GM23338 (cell line): ENCODE measurements at regions not wholly inside any gene's neighbourhood (a gene's known extent, or its start where the extent isn't known, plus 50 kb on each side); places are given as distances from the start of the nearest gene placed in this dataset.

Source experiments
- ATAC-seq: fragments of 200-7000 bp; cut with Tn5 transposase; 3 replicates; pipeline ENCODE4 v1.9.1; 2020
- DNase-seq: peaks from one replicate; pipeline ENCODE4 v3.0.0-alpha.2; 2015; ENCODE audit warnings: low spot score
- H2AFZ ChIP-seq: fragments of 200-600 bp; sonication (generic); 2 replicates; pipeline ENCODE4 v1.8.0; 2016; ENCODE audit warnings: antibody characterized with exemption, mild to moderate bottlenecking, moderate library complexity
- H3F3A ChIP-seq: fragments of 200-600 bp; sonication (generic); replicated peaks from 2 replicates; pipeline ENCODE4 v1.8.0; 2017; ENCODE audit warnings: antibody characterized with exemption, mixed run types, low read depth
- H3K27ac ChIP-seq: fragments of 200-600 bp; sonication (generic); 2 replicates; pipeline ENCODE4 v1.6.1; 2016; ENCODE audit warnings: low read depth
- H3K27me3 ChIP-seq: fragments of 200-600 bp; sonication (generic); 2 replicates; pipeline ENCODE4 v1.8.0; 2016; ENCODE audit warnings: mild to moderate bottlenecking, mixed run types, moderate library complexity; ENCODE audit not compliant: insufficient read depth
- H3K36me3 ChIP-seq: fragments of 200-600 bp; sonication (generic); 2 replicates; pipeline ENCODE4 v1.8.0; 2016; ENCODE audit warnings: mild to moderate bottlenecking; ENCODE audit not compliant: insufficient read depth
- H3K4me1 ChIP-seq: fragments of 200-600 bp; sonication (generic); 2 replicates; pipeline ENCODE4 v1.8.0; 2016; ENCODE audit warnings: mild to moderate bottlenecking, moderate library complexity; ENCODE audit not compliant: insufficient read depth
- H3K4me2 ChIP-seq: fragments of 200-600 bp; sonication (generic); 2 replicates; pipeline ENCODE4 v1.7.1; 2017; ENCODE audit warnings: mixed run types
- H3K4me3 ChIP-seq: fragments of 200-600 bp; sonication (generic); 2 replicates; pipeline ENCODE4 v1.6.1; 2016; ENCODE audit warnings: mixed run types
- H3K79me2 ChIP-seq: fragments of 200-600 bp; sonication (generic); replicated peaks from 2 replicates; pipeline ENCODE4 v1.8.0; 2017; ENCODE audit warnings: mild to moderate bottlenecking; ENCODE audit not compliant: insufficient read depth
- H3K9me2 ChIP-seq: fragments of 200-600 bp; sonication (generic); 2 replicates; pipeline ENCODE4 v1.8.0; 2017; ENCODE audit not compliant: insufficient read depth
- H4K20me1 ChIP-seq: fragments of 200-600 bp; sonication (generic); replicated peaks from 2 replicates; pipeline ENCODE4 v1.8.0; 2017; ENCODE audit warnings: mild to moderate bottlenecking; ENCODE audit not compliant: insufficient read depth
- H3K27ac Mint-ChIP-seq: 2 replicates; pipeline ENCODE4 v1.8.0; 2020; ENCODE audit warnings: inconsistent platforms, mild to moderate bottlenecking, moderate library complexity, mixed read lengths
- H3K27me3 Mint-ChIP-seq: 3 replicates; pipeline ENCODE4 v1.8.0; 2022; ENCODE audit warnings: low read depth, mild to moderate bottlenecking, moderate library complexity, mixed read lengths, inconsistent platforms; ENCODE audit not compliant: insufficient read depth, poor library complexity
- H3K36me3 Mint-ChIP-seq: 3 replicates; pipeline ENCODE4 v1.8.0; 2021; ENCODE audit warnings: low read depth, mild to moderate bottlenecking, inconsistent platforms, moderate library complexity, mixed read lengths
- H3K4me1 Mint-ChIP-seq: 3 replicates; pipeline ENCODE4 v1.8.0; 2020; ENCODE audit warnings: mild to moderate bottlenecking, inconsistent platforms, mixed read lengths
- H3K4me3 Mint-ChIP-seq: 3 replicates; pipeline ENCODE4 v1.8.0; 2021; ENCODE audit warnings: moderate library complexity, mild to moderate bottlenecking, inconsistent platforms, mixed read lengths
- H3K9me3 Mint-ChIP-seq: 3 replicates; pipeline ENCODE4 v1.8.0; 2020; ENCODE audit warnings: moderate library complexity, mild to moderate bottlenecking, inconsistent platforms, mixed read lengths
- CREB1 ChIP-seq: fragments of 250-450 bp; sonication (Bioruptor Pico); IDR thresholded peaks from 2 replicates; pipeline ENCODE4 v1.5.0; 2020; ENCODE audit warnings: low read depth, mild to moderate bottlenecking, moderate library complexity
- ETS1 ChIP-seq: IDR thresholded peaks from 2 replicates; pipeline ENCODE4 v1.6.1; 2016; ENCODE audit warnings: antibody characterized with exemption
- EZH2 ChIP-seq: fragments of 200-600 bp; sonication (generic); IDR thresholded peaks from one replicate; pipeline ENCODE4 v1.8.0; 2017; ENCODE audit warnings: antibody characterized with exemption, mild to moderate bottlenecking, low read depth; ENCODE audit not compliant: unreplicated experiment
- EZH2phosphoT487 ChIP-seq: fragments of 200-600 bp; sonication (generic); IDR thresholded peaks from one replicate; pipeline ENCODE4 v1.8.1; 2018; ENCODE audit warnings: antibody characterized with exemption; ENCODE audit not compliant: unreplicated experiment
- JUNB ChIP-seq: IDR thresholded peaks from one replicate; pipeline ENCODE4 v1.6.1; 2016; ENCODE audit warnings: antibody characterized with exemption; ENCODE audit not compliant: unreplicated experiment
- NANOG ChIP-seq: IDR thresholded peaks from 2 replicates; pipeline ENCODE4 v1.6.1; 2016; ENCODE audit warnings: antibody characterized with exemption, borderline replicate concordance
- POLR2AphosphoS5 ChIP-seq: IDR thresholded peaks from 2 replicates; pipeline ENCODE4 v1.6.1; 2016; ENCODE audit warnings: antibody characterized with exemption, low read depth
- REST ChIP-seq: IDR thresholded peaks from one replicate; pipeline ENCODE4 v1.6.1; 2018; ENCODE audit warnings: antibody characterized with exemption; ENCODE audit not compliant: unreplicated experiment
- STAT1 ChIP-seq: IDR thresholded peaks from one replicate; pipeline ENCODE4 v1.6.1; 2016; ENCODE audit warnings: antibody characterized with exemption; ENCODE audit not compliant: unreplicated experiment
- ZNF114 ChIP-seq: fragments of 250-450 bp; sonication (Bioruptor Pico); IDR thresholded peaks from 2 replicates; pipeline ENCODE4 v1.5.0; 2020; ENCODE audit warnings: mild to moderate bottlenecking, moderate library complexity
- ZNF331 ChIP-seq: fragments of 250-450 bp; sonication (Bioruptor Pico); IDR thresholded peaks from 2 replicates; pipeline ENCODE4 v1.5.0; 2020; ENCODE audit warnings: low read depth, mild to moderate bottlenecking, moderate library complexity
- TF ChIP-seq, protein P1 (sequence below), 2 experiments: fragments of 200-600 bp in 1 of 2; sonication (generic) in 1 of 2; conservative IDR thresholded peaks; 2 replicates each; pipeline versions ENCODE4 v1.5.1 to v1.6.1; 2016 to 2017; ENCODE audit warnings: antibody characterized with exemption in 2 of 2, low read depth in 2 of 2, mild to moderate bottlenecking in 2 of 2, moderate library complexity in 1 of 2

- Mint-ChIP-seq H3K27ac (no peak overlapping the region), H3K9me3 (peaks cover 5% of the 10 kb centered on the region; the same call in 2 of the 3 replicates), H3K36me3 (no peaks in the 10 kb centered on the region), H3K27me3 (no peaks in the 10 kb centered on the region), H3K4me3 (no peak overlapping the region), H3K4me1 (no peaks in the 10 kb centered on the region)
- no peak for ATAC-seq
- no peak for DNase-seq
- H3F3A ChIP-seq, result no peaks in the 10 kb centered on the region
- no peaks in the 10 kb centered on the region for H3K27me3 ChIP-seq
- H2AFZ ChIP-seq, result no peak overlapping the region
- no peak overlapping the region for H3K27ac ChIP-seq
- H3K9me2 ChIP-seq, result no peaks in the 10 kb centered on the region
- H3K36me3 ChIP-seq, result no peaks in the 10 kb centered on the region
- no peaks in the 10 kb centered on the region for H3K79me2 ChIP-seq
- TF ChIP-seq ZNF114 (CRISPR knock-in tag) (no peak), REST (no peak), JUNB (no peak), EZH2 (no peak), ETS1 (no peak), POLR2AphosphoS5 (no peak), NANOG (no peak), CREB1 (CRISPR knock-in tag) (no peak), ZNF331 (no peak), STAT1 (no peak)
- no peak overlapping the region for H3K4me3 ChIP-seq
- H4K20me1 ChIP-seq, result no peaks in the 10 kb centered on the region
- no peaks in the 10 kb centered on the region for H3K4me1 ChIP-seq
- no peak overlapping the region for H3K4me2 ChIP-seq
These were observed 260.9 kb upstream of the SLITRK3 start for GRCh38 chr3:165457096-165457495.

DNA sequence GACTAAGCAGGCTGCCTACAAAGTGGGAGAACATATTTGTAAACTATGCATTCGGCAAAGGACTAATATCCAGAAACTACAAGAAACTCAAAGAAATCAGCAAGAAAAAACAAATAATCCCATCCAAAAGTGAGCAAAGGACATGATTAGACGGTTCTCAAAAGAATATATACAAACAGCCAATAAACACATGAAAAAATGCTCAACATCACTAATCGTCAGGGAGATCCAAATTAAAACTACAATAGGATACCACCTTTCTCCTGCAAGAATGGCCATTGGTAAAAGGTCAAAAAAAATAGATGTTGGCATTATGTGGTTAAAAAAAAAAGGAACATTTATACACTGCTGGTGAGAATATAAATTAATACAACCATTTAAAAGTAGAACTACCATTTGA is 259.6 kb upstream of the SLITRK3 start:
- no peaks in the 10 kb centered on the region for H3K9me2 ChIP-seq
- peaks cover 5% of the 10 kb centered on the region; the same call in 2 of the 3 replicates for H3K9me3 Mint-ChIP-seq
- H3K27ac ChIP-seq, result no peak overlapping the region
- ATAC-seq (no peak), DNase-seq (no peak)
- no peak overlapping the region for H3K4me3 ChIP-seq
- no peak overlapping the region for H3K27ac Mint-ChIP-seq
- no peaks in the 10 kb centered on the region for H3K4me1 ChIP-seq
- H3F3A ChIP-seq, result no peaks in the 10 kb centered on the region
- no peaks in the 10 kb centered on the region for H3K36me3 ChIP-seq
- H3K4me3 Mint-ChIP-seq, result no peak overlapping the region
- H3K27me3 Mint-ChIP-seq, result no peaks in the 10 kb centered on the region
- no peaks in the 10 kb centered on the region for H3K4me1 Mint-ChIP-seq
- no peaks in the 10 kb centered on the region for H3K27me3 ChIP-seq
- no peaks in the 10 kb centered on the region for H3K36me3 Mint-ChIP-seq
- H3K4me2 ChIP-seq, result no peak overlapping the region
- no peaks in the 10 kb centered on the region for H3K79me2 ChIP-seq
- H4K20me1 ChIP-seq, result no peaks in the 10 kb centered on the region
- H2AFZ ChIP-seq, result no peak overlapping the region
- TF ChIP-seq ETS1 (no peak), JUNB (no peak), ZNF331 (no peak), NANOG (no peak), POLR2AphosphoS5 (no peak), EZH2 (no peak), CREB1 (CRISPR knock-in tag) (no peak), ZNF114 (CRISPR knock-in tag) (no peak), STAT1 (no peak), EZH2phosphoT487 (no peak), REST (no peak)
- TF ChIP-seq, protein P1, sequence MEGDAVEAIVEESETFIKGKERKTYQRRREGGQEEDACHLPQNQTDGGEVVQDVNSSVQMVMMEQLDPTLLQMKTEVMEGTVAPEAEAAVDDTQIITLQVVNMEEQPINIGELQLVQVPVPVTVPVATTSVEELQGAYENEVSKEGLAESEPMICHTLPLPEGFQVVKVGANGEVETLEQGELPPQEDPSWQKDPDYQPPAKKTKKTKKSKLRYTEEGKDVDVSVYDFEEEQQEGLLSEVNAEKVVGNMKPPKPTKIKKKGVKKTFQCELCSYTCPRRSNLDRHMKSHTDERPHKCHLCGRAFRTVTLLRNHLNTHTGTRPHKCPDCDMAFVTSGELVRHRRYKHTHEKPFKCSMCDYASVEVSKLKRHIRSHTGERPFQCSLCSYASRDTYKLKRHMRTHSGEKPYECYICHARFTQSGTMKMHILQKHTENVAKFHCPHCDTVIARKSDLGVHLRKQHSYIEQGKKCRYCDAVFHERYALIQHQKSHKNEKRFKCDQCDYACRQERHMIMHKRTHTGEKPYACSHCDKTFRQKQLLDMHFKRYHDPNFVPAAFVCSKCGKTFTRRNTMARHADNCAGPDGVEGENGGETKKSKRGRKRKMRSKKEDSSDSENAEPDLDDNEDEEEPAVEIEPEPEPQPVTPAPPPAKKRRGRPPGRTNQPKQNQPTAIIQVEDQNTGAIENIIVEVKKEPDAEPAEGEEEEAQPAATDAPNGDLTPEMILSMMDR (conservative IDR thresholded peaks at IDR 0.05; ENCODE audit: low read depth in 2 of 2), result no peak
